GM12873 (cell line): ENCODE measurements at regions not wholly inside any gene's neighbourhood (a gene's known extent, or its start where the extent isn't known, plus 50 kb on each side); places are given as distances from the start of the nearest gene placed in this dataset.

Experiments
- TF ChIP-seq, protein P1 (sequence below): IDR thresholded peaks from 2 replicates; pipeline ENCODE4 v1.5.1; 2012; ENCODE audit warnings: low read depth, mild to moderate bottlenecking, moderate library complexity, low read length, control low read depth; ENCODE audit not compliant: insufficient read depth; ENCODE audit errors: missing control alignments

DNA sequence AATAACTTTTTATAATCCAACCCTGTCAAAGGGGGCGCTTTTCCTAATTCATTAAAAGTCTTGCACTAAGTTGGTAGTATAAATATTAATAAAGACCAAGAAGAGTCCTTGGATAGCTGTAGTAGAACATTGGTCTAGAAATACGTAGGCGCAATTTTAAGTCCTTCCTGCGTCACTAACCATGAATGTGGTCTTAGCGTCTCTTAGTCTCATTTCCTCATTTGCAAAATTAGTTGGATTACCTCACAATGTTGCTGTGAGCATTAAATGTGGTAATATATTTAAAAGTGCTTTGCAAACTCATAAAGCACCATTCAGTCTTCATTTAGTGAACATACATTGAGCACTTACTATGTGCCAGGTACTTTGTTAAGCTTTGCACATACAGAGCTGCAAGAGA, 149.7 kb downstream of the AEBP2 start:
- TF ChIP-seq, protein P1, sequence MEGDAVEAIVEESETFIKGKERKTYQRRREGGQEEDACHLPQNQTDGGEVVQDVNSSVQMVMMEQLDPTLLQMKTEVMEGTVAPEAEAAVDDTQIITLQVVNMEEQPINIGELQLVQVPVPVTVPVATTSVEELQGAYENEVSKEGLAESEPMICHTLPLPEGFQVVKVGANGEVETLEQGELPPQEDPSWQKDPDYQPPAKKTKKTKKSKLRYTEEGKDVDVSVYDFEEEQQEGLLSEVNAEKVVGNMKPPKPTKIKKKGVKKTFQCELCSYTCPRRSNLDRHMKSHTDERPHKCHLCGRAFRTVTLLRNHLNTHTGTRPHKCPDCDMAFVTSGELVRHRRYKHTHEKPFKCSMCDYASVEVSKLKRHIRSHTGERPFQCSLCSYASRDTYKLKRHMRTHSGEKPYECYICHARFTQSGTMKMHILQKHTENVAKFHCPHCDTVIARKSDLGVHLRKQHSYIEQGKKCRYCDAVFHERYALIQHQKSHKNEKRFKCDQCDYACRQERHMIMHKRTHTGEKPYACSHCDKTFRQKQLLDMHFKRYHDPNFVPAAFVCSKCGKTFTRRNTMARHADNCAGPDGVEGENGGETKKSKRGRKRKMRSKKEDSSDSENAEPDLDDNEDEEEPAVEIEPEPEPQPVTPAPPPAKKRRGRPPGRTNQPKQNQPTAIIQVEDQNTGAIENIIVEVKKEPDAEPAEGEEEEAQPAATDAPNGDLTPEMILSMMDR, result no peak

DNA sequence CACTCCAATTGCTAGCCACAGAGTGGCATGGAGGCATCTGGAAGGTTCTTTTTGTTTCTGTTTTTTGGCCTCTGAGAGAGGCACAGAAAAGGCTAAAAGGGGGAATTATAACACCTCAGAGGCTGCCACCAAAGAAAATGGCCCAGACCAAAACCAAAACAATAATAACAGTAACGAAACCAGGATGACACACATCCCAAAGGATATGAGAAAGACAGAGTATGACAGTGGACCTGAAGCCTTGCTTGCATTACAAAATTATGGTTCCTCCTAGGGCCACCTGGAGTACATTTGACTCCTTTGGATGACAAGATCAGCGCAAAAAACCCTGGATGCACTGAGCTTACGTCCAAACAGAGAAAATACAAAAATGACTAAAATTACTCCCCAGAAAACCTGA, 152.7 kb downstream of the AEBP2 start:
- TF ChIP-seq, protein P1, result no peak

DNA sequence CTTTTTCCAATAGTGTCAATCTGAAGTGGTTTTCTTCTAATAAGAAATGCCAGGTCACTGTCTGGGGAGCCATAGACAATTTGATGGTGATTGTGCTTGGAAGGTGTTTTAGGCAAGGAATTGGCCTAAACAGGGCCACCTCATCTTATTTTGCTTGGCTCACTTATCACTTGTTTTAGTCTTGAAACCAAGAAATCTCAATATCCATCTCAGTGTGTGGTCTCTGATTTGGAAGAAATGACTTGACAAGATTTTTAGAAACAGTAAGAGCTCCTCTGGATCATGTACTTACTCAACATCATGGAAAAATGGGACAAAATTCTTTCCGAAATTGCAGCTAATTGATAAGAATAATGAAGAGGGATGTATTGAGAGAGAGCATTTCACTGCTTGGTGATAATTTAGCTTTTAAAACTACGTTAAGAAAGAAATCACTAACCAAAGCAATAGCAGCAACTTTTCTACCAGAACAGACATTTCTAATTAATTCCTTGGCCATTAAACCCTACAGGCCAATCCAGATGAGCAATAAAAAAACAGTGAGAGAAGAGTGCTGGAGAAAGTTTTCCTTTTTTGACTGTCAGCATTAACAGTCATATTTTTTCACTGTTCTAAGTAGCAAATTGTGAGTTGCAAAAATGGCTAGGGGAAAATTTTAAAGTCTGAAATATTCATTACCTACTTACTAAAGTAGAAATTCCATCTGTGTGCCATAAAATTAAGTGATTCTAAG, 157.3 kb downstream of the AEBP2 start:
- TF ChIP-seq, protein P1, result no peak

DNA sequence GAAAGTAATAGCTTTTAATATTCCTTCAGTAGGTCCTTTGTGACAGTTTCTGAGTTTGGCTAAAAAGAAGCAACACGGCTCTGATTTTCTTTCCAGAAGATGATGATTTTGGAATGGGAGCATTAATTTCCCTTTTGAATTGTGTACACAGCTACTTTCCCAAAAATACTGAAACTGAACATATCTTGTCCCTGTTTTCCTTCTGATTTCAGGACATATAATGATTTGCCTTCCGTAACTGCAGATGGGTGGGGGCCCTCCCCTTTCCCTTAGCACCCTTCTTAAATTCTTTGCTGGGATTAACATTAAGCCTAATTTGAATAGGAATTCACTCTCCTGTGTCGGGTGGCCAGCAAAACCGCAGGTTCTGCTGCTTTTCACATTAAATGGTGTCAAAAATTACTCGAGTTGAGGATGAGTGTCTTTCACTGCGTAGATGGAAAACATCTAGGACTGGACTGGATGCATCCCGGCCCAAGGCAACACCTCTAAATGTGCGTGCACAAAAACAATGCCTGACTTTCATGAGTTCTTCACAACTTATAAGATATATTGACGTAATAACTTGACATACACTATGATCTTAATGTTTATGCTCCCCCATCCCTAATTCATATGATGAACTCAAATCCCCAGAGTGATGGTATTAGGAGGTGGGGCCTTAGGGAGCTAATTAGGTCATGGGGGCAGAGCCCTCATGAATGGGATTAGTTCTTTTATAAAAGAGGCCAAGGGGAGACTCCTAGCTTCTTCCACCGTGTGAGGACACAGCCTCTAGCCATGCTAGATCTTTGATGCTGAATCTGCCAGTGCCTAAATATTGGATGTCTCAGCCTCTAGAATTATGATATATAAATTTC, 158.1 kb downstream of the AEBP2 start:
- TF ChIP-seq, protein P1, result no peak

DNA sequence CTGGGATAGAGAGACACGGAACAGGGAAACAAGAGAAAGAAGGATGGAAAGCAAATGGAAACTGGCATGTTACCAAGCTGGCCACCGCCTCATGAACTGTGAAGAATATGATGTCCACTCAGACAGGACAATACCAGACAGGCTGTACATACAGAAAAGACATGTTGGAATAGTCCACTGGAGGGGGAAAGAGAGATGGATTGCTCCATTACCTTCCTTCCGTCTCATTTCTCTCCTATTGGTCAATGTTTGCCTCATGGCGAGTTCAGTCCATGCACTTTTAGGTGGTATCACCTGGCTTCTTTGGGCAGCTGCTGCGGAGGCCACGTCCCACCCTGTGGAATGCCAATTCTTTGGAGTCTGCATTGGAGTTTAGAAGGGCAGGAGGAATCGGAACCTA, 166.4 kb downstream of the AEBP2 start:
- TF ChIP-seq, protein P1, result no peak

DNA sequence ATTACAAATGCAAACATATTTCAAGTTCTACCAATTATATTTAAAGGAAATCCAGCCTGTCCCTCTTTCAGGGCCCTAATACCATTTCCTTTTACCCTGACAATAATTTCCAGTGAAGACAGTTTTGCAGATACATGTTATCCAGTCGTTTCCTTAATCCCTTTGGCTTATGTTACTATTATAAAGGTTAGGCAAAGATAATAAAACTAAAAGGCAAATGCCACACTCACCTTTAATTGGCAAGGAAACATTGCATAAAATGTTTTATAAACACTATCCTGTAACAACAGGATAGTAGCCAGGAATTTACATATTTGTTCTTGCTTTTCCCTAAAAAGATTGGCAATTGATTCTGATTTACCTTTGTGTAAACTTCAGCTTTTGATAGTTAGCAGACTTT, 168.7 kb downstream of the AEBP2 start:
- TF ChIP-seq, protein P1, result no peak

DNA sequence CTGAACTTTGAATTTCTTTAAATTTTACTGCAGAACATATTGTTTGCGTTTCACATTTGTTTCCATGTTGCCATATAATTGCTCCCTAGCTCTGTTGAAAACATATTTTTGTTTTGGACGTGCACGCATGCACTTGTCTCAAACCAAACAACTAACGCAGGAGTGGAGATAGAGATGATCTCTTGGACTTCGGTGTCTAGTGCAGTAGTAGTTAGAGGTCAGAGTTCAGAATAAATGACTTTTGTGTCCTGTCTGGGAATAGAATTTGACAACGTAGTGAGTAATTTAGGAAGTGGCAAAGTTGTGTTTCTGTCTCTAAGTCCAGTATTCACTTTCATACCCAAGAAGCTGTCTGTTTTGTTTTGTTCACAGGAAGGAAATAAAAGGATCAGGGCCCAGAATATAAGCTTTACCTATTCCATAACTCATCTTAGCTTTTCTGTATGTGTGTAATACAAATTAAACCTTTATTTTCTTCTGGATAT, 173.8 kb downstream of the AEBP2 start:
- TF ChIP-seq, protein P1, result no peak
